PFSK-1 (cell line): ENCODE measurements at regions not wholly inside any gene's neighbourhood (a gene's known extent, or its start where the extent isn't known, plus 50 kb on each side); places are given as distances from the start of the nearest gene placed in this dataset.

Experiments used
- FOXP2 ChIP-seq: optimal IDR thresholded peaks from 2 replicates; pipeline ENCODE3; 2011; ENCODE audit warnings: borderline replicate concordance, control low read depth, inconsistent platforms; ENCODE audit not compliant: insufficient read depth; ENCODE audit errors: extremely low read length, extremely low read depth
- POLR2AphosphoS5 ChIP-seq: IDR thresholded peaks from 2 replicates; pipeline ENCODE4 v1.6.1; 2012; ENCODE audit warnings: low read depth, mild to moderate bottlenecking, control low read depth, low read length, moderate library complexity
- SIN3A ChIP-seq: IDR thresholded peaks from 2 replicates; pipeline ENCODE4 v1.6.1; 2012; ENCODE audit warnings: mild to moderate bottlenecking, low read length, moderate library complexity, borderline replicate concordance; ENCODE audit not compliant: insufficient read depth
- TAF1 ChIP-seq: IDR thresholded peaks from 2 replicates; pipeline ENCODE4 v1.6.1; 2012; ENCODE audit warnings: low read length, control low read depth, borderline replicate concordance; ENCODE audit not compliant: insufficient read depth
- TF ChIP-seq, protein P1 (sequence below), 2 experiments: IDR thresholded peaks; 2 replicates each; pipeline versions ENCODE4 v1.6.1 to v1.8.0; 2011 to 2012; ENCODE audit warnings: low read depth in 2 of 2, low read length in 2 of 2, control low read depth in 1 of 2, inconsistent platforms in 1 of 2, mild to moderate bottlenecking in 1 of 2, moderate library complexity in 1 of 2; ENCODE audit not compliant: insufficient read depth in 1 of 2

DNA sequence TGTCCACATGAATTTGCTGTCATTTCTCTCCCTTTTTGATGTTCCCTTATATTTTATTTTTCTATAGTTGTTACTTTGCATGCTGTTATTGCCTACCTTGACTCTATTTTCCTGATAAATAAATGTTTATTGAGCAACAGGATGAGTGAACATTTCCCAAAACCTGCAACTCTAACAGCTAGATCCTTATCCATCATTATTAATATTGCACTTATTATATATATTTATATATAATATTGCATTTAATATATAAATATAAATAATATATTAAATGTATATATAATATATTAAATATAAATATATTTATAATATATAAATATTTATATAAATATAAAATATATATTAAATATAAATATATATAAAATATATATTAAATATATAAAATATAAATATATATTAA, 436.1 kb upstream of the MMADHC start:
- no peak for TF ChIP-seq SIN3A
- TF ChIP-seq TAF1 = no peak
- no peak for TF ChIP-seq POLR2AphosphoS5
- TF ChIP-seq, protein P1, sequence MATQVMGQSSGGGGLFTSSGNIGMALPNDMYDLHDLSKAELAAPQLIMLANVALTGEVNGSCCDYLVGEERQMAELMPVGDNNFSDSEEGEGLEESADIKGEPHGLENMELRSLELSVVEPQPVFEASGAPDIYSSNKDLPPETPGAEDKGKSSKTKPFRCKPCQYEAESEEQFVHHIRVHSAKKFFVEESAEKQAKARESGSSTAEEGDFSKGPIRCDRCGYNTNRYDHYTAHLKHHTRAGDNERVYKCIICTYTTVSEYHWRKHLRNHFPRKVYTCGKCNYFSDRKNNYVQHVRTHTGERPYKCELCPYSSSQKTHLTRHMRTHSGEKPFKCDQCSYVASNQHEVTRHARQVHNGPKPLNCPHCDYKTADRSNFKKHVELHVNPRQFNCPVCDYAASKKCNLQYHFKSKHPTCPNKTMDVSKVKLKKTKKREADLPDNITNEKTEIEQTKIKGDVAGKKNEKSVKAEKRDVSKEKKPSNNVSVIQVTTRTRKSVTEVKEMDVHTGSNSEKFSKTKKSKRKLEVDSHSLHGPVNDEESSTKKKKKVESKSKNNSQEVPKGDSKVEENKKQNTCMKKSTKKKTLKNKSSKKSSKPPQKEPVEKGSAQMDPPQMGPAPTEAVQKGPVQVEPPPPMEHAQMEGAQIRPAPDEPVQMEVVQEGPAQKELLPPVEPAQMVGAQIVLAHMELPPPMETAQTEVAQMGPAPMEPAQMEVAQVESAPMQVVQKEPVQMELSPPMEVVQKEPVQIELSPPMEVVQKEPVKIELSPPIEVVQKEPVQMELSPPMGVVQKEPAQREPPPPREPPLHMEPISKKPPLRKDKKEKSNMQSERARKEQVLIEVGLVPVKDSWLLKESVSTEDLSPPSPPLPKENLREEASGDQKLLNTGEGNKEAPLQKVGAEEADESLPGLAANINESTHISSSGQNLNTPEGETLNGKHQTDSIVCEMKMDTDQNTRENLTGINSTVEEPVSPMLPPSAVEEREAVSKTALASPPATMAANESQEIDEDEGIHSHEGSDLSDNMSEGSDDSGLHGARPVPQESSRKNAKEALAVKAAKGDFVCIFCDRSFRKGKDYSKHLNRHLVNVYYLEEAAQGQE (IDR thresholded peaks at IDR 0.05; ENCODE audit: insufficient read depth in 1 of 2, low read depth in 2 of 2, low read length in 2 of 2) = no peak
- TF ChIP-seq FOXP2 = no peak

DNA sequence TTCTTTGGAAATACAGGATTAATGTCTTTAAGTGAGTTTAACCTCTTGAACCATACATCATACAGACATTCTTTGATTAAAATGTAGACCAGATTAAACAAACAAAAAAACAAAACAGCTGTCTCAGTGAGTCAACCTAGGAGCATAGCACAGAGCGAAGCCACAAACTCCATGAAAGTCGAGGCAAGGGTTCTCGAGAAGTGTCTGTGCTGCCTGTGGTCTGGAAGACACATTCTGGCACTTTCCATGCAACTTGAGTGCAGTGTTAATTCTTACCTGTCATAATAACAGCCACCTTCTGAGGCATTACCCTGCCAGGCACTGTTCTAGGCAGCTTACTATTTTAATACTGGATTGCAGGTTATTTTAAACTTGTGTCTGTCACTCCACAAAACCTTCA, 435.5 kb upstream of the MMADHC start:
- TF ChIP-seq FOXP2 = no peak
- TF ChIP-seq, protein P1 (IDR thresholded peaks at IDR 0.05; ENCODE audit: insufficient read depth in 1 of 2, low read depth in 2 of 2, low read length in 2 of 2) = no peak
- no peak for TF ChIP-seq POLR2AphosphoS5
- TF ChIP-seq TAF1 = no peak

DNA sequence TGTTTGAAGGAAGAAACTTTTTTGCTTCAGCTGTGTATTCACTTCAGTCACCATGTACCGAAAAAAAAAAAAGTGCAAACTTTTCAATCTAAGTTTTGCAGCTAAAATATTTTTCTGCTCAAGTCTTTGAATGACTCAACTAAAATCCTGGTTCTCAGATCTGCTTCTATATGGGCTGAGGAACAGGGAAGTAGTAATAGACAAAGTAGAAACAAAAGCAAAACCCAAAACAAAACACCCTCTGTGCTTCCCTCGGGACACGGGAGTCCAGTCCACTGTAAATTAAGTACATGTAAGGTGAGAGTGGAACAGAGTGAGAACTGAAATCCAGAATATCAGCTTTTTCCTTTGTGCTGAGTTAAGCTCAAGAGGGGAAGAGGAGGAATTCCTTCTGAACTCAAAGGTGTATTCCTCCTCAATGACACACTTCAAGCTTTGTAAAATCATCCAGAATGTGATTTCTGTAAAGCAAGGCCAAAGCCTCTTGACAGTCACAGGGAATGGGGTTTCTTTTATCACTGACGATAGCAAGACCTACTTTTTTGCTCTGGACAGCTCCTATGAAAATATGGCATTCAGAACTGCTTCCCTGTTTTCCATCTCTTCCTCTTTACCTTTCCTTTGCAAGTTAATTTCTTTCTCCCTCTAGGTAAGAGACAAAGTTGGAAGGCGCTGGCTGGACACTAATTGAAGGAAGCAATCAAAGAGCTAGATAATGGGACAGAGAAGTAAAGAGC, 433.5 kb upstream of the MMADHC start:
- TF ChIP-seq, protein P1 (IDR thresholded peaks at IDR 0.05; ENCODE audit: insufficient read depth in 1 of 2, low read depth in 2 of 2, low read length in 2 of 2) = peak; percentile 30 to 74; a peak in 2 of 4 replicates
- TF ChIP-seq SIN3A = no peak
- TF ChIP-seq POLR2AphosphoS5 = no peak
- no peak for TF ChIP-seq FOXP2

DNA sequence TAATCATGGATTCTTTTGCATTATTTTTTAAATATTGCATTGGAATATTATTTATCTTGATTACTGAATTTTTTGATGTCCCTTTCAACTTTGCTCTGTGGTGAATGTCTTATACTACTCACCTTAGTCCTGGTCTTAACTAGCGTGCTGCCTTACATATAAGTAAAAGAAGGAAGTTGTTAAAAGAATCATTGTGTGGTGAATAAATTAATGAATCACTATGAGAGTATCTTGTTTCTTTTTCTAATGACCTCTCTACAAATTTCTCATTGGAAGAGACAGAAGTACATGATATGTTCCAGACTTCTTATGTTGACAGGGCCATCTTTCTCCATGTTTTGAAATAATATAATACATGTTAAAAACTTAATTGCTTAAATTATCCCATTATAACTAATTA, 432.6 kb upstream of the MMADHC start:
- TF ChIP-seq FOXP2 = no peak
- TF ChIP-seq POLR2AphosphoS5 = no peak
- TF ChIP-seq, protein P1 (IDR thresholded peaks at IDR 0.05; ENCODE audit: insufficient read depth in 1 of 2, low read depth in 2 of 2, low read length in 2 of 2) = no peak
- no peak for TF ChIP-seq TAF1
- no peak for TF ChIP-seq SIN3A
